Dendritic cell treated with granulocyte-macrophage colony-stimulating factor and Interleukin-4, amounts not matched to agents 40 ng/mL and 50 ng/mL, for 4 days (primary cell): ENCODE measurements at regions not wholly inside any gene's neighbourhood (a gene's known extent, or its start where the extent isn't known, plus 50 kb on each side); places are given as distances from the start of the nearest gene placed in this dataset.
"Not testable (repeated sequence)": the region's sequence is repeated elsewhere in the genome, so short reads cannot be mapped to it uniquely, and the experiment has no call there.

Experiments
- H3K27ac Mint-ChIP-seq: one replicate; pipeline ENCODE4 v1.8.0; 2022; ENCODE audit warnings: mild to moderate bottlenecking, mixed read lengths
- H3K27me3 Mint-ChIP-seq: one replicate; pipeline ENCODE4 v1.8.0; 2022; ENCODE audit warnings: mild to moderate bottlenecking, mixed read lengths
- H3K36me3 Mint-ChIP-seq: one replicate; pipeline ENCODE4 v1.8.0; 2022; ENCODE audit warnings: low read depth, mixed read lengths
- H3K4me1 Mint-ChIP-seq: one replicate; pipeline ENCODE4 v1.8.0; 2022; ENCODE audit warnings: low read depth, mixed read lengths
- H3K4me3 Mint-ChIP-seq: one replicate; pipeline ENCODE4 v1.8.0; 2022; ENCODE audit warnings: mild to moderate bottlenecking, moderate library complexity, mixed read lengths
- H3K9me3 Mint-ChIP-seq: one replicate; pipeline ENCODE4 v1.8.0; 2022; ENCODE audit warnings: mixed read lengths
- intact Hi-C: fragments of 100-400 bp; cut with micrococcal nuclease; formaldehyde crosslinking; loops from one replicate; pipeline ENCODE4 v1.15.0; 2022

DNA sequence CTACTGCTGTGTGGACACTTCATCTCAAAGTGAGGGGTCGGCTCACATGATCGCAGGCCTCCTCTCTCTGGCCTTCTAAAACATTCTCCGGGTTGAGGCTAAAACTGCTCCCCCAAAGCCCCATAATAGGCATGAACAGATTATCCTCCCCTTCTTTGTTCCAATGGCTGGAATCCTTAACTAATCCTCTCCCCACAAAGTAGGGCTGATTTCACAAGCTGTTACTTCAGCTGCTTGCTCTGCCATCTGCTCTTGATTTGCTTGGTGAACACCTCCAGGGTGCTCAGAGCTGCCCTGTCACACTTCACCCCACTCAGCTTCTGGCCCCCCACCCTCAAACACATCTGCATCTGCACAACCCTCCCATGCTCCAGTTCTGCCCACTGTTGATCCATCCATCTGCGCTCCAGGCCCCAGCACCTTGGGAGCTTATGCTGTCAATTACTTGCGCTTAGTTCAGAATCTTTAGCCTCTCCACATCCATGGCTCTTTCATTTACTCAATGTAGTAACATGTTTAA, 173.1 kb upstream of the API5 start:
- Mint-ChIP-seq H3K4me3 (no peak overlapping the region), H3K27me3 (no peaks in the 10 kb centered on the region), H3K9me3 (no peaks in the 10 kb centered on the region), H3K27ac (no peak overlapping the region), H3K4me1 (no peaks in the 10 kb centered on the region), H3K36me3 (no peaks in the 10 kb centered on the region)
- intact Hi-C loops, result no loop called here

DNA sequence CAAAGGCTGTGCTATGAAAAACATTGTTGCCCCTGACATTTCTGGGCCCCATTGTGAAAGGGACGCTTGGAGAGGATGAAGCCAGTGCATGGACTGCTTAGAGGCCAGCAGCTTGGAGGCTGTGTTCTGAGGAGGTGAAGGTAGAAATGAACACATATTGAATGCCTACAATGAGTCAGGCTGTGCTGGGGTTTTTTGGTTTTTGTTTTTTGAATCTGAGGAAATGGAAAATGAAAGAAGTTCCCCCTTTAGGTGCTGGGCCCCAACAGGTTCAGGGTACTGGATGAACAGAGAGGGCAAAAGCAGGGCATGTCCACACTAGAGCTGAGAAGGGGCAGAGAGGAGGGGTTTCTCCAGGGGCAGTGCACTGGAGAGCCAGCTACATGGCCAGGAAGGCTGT, 166.1 kb upstream of the API5 start:
- Mint-ChIP-seq H3K36me3 (no peaks in the 10 kb centered on the region), H3K27me3 (no peaks in the 10 kb centered on the region), H3K27ac (no peak overlapping the region), H3K9me3 (no peaks in the 10 kb centered on the region), H3K4me1 (no peaks in the 10 kb centered on the region), H3K4me3 (no peak overlapping the region)
- intact Hi-C loops, result no loop called here

DNA sequence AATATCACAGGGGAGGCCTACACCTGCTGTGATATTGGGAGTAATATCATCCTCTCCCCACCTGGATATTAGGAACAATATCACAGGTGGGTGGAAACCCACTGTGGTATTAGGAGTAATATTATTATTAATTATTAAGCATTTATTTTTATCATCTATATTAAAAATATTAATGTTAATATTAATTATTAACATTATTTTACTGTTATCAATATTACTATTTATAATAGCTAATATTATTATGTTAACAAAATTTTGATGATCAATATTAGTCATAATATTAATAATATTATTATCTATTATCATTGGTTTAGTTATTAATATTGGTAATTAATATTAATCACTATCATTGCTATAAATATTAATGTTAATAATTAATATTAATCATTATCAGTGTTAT, 161.1 kb upstream of the API5 start:
- H3K36me3 Mint-ChIP-seq, result no peaks in the 10 kb centered on the region
- no peaks in the 10 kb centered on the region for H3K9me3 Mint-ChIP-seq
- no peaks in the 10 kb centered on the region for H3K4me1 Mint-ChIP-seq
- intact Hi-C loops, result no loop called here
- H3K27ac Mint-ChIP-seq, result no peak overlapping the region
- H3K27me3 Mint-ChIP-seq, result no peaks in the 10 kb centered on the region
- no peak overlapping the region for H3K4me3 Mint-ChIP-seq

DNA sequence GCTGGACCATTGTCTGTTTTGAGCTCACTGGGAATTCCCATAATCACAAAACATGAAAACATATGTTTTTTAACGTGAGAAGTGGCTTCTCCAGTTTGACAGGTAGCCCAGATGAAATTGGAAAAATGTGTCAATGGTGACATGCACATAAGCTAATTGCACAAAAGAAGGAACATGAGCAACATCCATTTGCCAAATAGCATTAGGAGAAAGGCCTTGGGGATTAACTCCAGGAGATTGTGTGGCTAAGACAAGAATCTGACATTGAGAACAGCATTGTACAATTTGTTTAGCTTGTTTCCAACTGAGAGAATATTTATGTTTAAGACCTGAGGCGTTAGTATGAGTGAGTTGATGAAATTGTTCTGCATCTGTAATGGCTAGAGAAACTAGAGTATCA, 147.0 kb upstream of the API5 start:
- intact Hi-C loops, result no loop called here
- Mint-ChIP-seq H3K9me3 (peaks cover 21% of the 10 kb centered on the region), H3K27me3 (no peaks in the 10 kb centered on the region), H3K36me3 (no peaks in the 10 kb centered on the region), H3K4me3 (no peak overlapping the region), H3K27ac (no peak overlapping the region), H3K4me1 (no peaks in the 10 kb centered on the region)

DNA sequence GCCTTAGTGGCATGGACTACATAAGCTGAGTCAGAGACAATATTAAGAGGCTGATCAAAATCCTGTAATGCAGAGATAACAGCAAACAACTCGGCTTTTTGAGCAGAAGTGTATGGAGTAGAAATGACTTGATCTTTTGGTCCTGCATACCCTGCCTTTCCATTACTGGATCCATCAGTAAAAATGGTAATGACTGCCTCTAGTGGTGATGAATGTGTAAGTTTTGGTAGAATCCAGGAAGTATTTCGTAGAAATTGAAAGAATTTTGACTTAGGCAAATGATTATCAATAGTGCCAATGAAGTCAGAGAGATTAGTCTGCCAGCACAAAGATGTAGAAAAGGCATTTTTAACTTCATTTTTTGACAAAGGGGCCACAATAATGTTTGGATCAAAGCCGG, 146.4 kb upstream of the API5 start:
- H3K27me3 Mint-ChIP-seq, H3K27ac Mint-ChIP-seq, H3K36me3 Mint-ChIP-seq, H3K4me1 Mint-ChIP-seq, intact Hi-C loops, H3K4me3 Mint-ChIP-seq: not testable (repeated sequence)
- peaks cover 21% of the 10 kb centered on the region for H3K9me3 Mint-ChIP-seq

DNA sequence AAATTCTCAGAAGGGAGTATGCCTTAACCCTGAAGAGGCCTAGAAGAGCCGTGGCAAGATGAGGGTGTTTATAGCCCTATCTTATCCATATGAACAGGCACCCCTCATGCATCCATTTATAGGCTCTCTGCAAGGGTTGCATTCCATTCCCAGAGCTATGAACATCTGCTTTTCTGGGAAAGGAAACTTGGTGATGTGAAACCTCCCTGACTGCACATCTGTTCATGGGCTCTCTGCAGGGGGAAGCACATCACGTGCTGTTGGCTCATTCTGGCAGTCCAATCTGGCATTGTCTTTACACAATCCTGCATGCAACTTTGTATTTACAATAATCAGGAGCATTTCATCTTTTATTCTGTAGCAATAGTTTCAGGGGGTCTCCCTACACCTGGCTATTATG, 143.6 kb upstream of the API5 start:
- H3K4me3 Mint-ChIP-seq, intact Hi-C loops, H3K27me3 Mint-ChIP-seq, H3K36me3 Mint-ChIP-seq, H3K4me1 Mint-ChIP-seq, H3K27ac Mint-ChIP-seq: not testable (repeated sequence)
- H3K9me3 Mint-ChIP-seq, result peaks cover 21% of the 10 kb centered on the region

DNA sequence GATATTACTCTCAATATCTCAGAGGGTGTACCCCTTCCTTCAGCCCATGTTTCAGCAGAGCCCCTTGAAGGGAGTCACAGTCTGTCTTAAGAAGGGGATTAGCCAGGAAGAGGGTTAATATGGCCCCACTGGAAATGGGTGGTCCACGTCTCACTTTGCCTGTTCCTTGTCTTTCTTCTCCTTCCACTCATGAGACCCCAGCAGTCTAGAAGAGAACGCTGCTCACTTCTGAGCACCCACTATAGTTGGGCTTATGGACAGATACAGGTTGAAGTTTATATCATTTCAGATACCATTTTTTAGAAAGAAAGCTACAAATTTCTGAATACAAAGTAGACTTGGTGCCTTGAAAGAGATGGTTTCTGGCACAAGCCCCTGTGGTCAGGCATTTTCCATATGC, 139.3 kb upstream of the API5 start:
- peaks cover 10% of the 10 kb centered on the region for H3K9me3 Mint-ChIP-seq
- intact Hi-C loops, result no loop called here
- H3K27me3 Mint-ChIP-seq, result no peaks in the 10 kb centered on the region
- no peak overlapping the region for H3K27ac Mint-ChIP-seq
- H3K4me3 Mint-ChIP-seq, result no peak overlapping the region
- no peaks in the 10 kb centered on the region for H3K36me3 Mint-ChIP-seq
- no peaks in the 10 kb centered on the region for H3K4me1 Mint-ChIP-seq

DNA sequence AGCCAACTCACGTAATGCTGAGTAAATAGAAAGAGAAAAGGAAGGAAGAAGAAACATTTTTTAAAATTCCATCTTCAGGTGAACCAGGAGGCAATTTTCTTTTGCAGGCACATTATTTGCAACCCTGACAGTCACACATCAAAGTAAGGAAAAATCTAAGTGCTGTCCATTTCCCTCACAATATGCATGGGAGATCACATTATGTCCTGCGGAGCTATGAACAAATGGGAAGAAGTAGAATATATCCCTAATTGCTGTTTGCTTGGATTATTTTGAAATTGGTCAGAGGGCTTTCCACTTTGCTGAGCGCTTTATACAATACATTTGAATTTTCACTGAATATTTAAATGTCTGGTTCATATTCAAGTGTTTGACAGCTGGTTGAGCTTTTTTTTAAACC, 133.8 kb upstream of the API5 start:
- Mint-ChIP-seq H3K4me1 (no peaks in the 10 kb centered on the region), H3K27me3 (no peaks in the 10 kb centered on the region), H3K27ac (no peak overlapping the region), H3K4me3 (no peak overlapping the region), H3K9me3 (no peaks in the 10 kb centered on the region), H3K36me3 (no peaks in the 10 kb centered on the region)
- intact Hi-C loops, result no loop called here

DNA sequence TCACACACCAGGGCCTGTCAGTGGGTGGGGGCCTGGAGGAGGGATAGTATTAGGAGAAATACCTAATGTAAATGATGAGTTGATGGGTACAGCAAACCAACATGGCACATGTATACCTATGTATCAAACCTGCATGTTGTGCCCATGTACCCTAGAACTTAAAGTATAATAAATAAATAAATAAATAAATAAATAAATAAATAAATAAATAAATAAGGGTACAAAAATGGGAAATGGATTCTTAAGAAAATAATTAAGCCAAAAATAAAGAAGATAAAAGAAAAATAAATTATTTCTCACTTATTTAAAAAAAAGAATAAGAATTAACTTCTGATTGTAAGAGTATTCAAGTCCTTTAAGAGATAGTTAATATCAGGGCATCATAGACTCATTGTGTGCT, 117.3 kb upstream of the API5 start:
- H3K9me3 Mint-ChIP-seq, H3K27me3 Mint-ChIP-seq, H3K4me3 Mint-ChIP-seq, intact Hi-C loops, H3K36me3 Mint-ChIP-seq, H3K4me1 Mint-ChIP-seq, H3K27ac Mint-ChIP-seq: not testable (repeated sequence)

DNA sequence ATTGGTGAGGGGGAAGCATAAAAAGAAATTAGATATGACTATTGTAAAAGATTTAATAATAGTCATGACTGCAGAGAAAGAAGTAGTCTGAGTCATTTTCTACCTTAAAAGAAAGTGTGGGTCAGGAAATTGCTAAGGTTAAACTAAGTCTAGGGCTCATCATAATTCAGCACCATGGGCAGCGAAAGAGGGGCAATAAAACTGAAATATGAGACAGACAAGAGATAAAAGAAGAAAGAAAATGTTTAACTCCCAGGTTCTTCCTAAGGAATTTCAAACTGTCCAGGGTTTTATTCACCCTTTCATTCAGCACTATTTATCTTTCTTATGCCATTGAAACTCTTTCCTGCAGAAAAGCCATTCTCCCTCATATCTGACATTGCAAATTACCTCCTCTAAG, 114.4 kb upstream of the API5 start:
- H3K27me3 Mint-ChIP-seq, result no peaks in the 10 kb centered on the region
- intact Hi-C loops, result no loop called here
- H3K36me3 Mint-ChIP-seq, result no peaks in the 10 kb centered on the region
- H3K27ac Mint-ChIP-seq, result no peak overlapping the region
- no peaks in the 10 kb centered on the region for H3K4me1 Mint-ChIP-seq
- peaks cover 9% of the 10 kb centered on the region for H3K9me3 Mint-ChIP-seq
- H3K4me3 Mint-ChIP-seq, result no peak overlapping the region

DNA sequence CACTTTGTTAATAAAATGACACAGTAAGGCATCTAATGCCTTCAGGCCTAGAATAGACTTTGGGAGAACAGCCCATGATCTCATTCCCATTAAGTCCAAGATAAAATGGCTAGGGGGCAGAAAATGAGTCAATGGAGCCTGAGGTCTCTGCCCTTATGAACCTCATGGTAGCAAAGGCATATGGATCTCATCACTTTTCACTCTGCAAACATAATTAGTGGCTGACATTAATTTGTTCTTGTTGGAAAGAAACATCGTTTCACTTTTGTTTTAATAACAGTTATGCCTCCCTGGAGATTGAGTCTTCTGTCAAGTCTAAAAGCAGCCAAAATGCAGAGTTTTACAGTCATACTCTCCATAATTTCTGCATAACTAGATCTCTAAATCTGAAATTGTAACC, 111.8 kb upstream of the API5 start:
- Mint-ChIP-seq H3K9me3 (peaks cover 19% of the 10 kb centered on the region), H3K4me3 (no peak overlapping the region), H3K4me1 (no peaks in the 10 kb centered on the region), H3K27me3 (no peaks in the 10 kb centered on the region), H3K27ac (no peak overlapping the region), H3K36me3 (no peaks in the 10 kb centered on the region)
- intact Hi-C loops, result no loop called here

DNA sequence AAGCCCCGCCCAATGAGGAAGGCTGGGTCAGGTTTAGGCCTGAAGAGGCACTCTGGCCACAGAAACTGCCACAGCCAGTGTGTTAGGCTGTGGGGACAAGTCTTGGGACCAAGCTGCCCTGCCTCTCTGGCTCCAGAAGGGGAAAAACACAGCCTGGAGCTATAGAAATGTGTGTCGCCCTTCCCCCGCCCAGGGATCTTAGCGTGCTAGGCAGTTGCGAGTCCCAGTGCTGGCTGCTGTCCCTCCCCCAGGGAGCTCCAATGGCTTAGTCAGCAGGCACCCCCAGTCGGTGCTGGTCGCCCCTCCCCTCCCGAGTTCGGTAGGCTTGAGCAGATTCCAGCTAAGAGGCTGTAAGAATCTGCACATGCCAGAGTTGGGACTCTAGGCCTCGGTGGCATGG, 99.5 kb upstream of the API5 start:
- intact Hi-C loops, result no loop called here
- no peaks in the 10 kb centered on the region for H3K36me3 Mint-ChIP-seq

DNA sequence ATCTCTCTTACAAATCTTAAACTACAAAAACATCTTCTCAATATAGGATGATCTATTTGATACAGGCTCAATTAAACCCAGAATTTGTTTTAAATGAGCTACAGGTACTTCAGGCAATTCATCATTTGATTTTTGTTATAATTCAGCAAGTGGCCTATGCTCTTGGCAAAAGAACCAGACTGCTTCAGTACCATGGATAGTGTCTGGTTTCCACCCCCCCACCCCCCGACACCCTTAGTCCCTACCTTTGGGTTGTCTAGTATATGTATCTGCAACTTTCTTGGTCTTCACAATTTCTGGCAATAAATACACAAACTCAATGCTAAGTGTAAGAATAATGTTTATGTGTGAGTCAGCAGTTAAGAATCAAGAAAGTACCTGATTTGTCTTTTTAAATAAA, 97.3 kb upstream of the API5 start:
- Mint-ChIP-seq H3K4me3 (no peak overlapping the region), H3K4me1 (no peaks in the 10 kb centered on the region), H3K9me3 (peaks cover 41% of the 10 kb centered on the region), H3K36me3 (no peaks in the 10 kb centered on the region), H3K27ac (no peak overlapping the region), H3K27me3 (no peaks in the 10 kb centered on the region)
- intact Hi-C loops, result no loop called here

More for the DNA sequence above, 99.5 kb upstream of the API5 start:
- H3K9me3 Mint-ChIP-seq, result peaks cover 45% of the 10 kb centered on the region
- no peak overlapping the region for H3K27ac Mint-ChIP-seq
- H3K27me3 Mint-ChIP-seq, result no peaks in the 10 kb centered on the region
- no peaks in the 10 kb centered on the region for H3K4me1 Mint-ChIP-seq
- H3K4me3 Mint-ChIP-seq, result no peak overlapping the region

DNA sequence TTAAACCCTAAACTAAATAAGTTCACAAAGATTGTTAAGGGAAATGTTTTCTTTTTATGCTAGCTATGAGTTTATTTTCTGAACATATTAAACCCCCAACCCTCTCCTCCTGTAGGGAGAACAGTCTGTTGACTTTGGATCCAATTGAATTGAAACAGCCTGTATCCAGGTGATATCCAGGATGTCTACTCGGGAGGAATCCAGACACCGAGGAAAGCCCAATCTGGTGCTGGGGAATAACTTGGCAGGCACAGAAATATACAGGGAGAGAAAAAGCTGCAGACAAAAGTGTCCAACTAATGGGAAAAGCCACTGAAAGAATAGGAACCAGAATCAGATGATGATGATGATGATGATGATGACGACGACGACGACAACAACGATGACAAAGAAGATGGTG, 93.9 kb upstream of the API5 start:
- no peaks in the 10 kb centered on the region for H3K4me1 Mint-ChIP-seq
- H3K4me3 Mint-ChIP-seq, result no peak overlapping the region
- intact Hi-C loops, result no loop called here
- no peaks in the 10 kb centered on the region for H3K27me3 Mint-ChIP-seq
- H3K36me3 Mint-ChIP-seq, result no peaks in the 10 kb centered on the region
- peaks cover 14% of the 10 kb centered on the region for H3K9me3 Mint-ChIP-seq
- H3K27ac Mint-ChIP-seq, result no peak overlapping the region

DNA sequence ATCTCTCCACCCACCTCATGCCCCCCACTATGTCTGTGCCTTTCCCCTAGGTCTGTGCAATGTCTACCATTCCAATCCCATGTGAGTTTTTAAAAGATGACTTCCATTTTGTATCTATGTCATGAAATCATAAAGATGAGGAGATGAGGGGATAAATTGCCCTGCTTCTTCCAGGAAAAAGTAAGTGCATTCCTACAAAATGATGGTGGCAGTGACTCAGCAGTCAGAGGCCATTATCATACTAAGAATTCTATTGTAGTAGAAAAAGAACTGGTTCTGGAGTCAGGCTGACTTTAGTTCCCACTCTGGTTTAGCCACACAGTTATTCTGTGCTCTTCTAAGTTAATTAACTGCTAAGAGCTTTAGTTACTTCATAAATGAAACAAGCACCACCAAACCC, 89.6 kb upstream of the API5 start:
- Mint-ChIP-seq H3K36me3 (no peaks in the 10 kb centered on the region), H3K9me3 (peaks cover 14% of the 10 kb centered on the region), H3K4me3 (no peak overlapping the region), H3K27ac (no peak overlapping the region), H3K27me3 (no peaks in the 10 kb centered on the region), H3K4me1 (no peaks in the 10 kb centered on the region)
- intact Hi-C loops, result no loop called here

DNA sequence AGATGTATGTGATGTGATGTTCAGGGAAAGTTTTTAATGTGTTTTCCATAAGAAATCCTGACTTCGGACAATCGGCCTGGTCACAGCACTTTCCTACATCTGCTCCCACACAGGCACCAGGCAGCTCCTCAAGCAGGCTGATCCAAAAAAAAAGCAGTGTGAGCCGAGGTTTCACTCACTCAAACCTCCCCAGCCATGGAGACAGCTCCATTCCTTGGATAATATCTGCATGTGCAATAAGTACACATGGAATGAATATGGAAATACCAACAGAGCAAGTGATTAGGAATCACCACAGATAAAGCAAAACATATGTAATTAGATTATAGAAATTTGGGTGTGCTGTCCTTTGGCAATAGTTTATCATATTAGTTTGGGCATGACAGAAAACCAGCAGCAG, 88.8 kb upstream of the API5 start:
- Mint-ChIP-seq H3K27me3 (no peaks in the 10 kb centered on the region), H3K4me3 (no peak overlapping the region), H3K36me3 (no peaks in the 10 kb centered on the region), H3K9me3 (peaks cover 12% of the 10 kb centered on the region), H3K4me1 (no peaks in the 10 kb centered on the region), H3K27ac (no peak overlapping the region)
- intact Hi-C loops, result no loop called here
